Stimulated activated CD4-positive, alpha-beta T cell treated with anti-CD3 and anti-CD28 coated beads, Interleukin-4, amount 100 ng/mL, for 48 hours (primary cell): ENCODE measurements at regions not wholly inside any gene's neighbourhood (a gene's known extent, or its start where the extent isn't known, plus 50 kb on each side); places are given as distances from the start of the nearest gene placed in this dataset.
"Not testable (repeated sequence)": the region's sequence is repeated elsewhere in the genome, so short reads cannot be mapped to it uniquely, and the experiment has no call there.

Experiments
- DNase-seq, 2 donors: peaks; one replicate each; pipeline ENCODE4 v3.0.0-alpha.2; 2020; ENCODE audit warnings: low read depth in 2 of 2

GRCh38 chr11:94235772-94236171 is 68.6 kb upstream of the IZUMO1R start:
- not testable (repeated sequence) for DNase-seq

- DNase-seq = not testable (repeated sequence)
Measured at GRCh38 chr11:94236416-94236815, 68.0 kb upstream of the IZUMO1R start.

GRCh38 chr11:94237447-94238153 is 66.8 kb upstream of the IZUMO1R start:
- DNase-seq = peak in 1 of 2 donors; percentile 2

- DNase-seq = peak in 1 of 2 donors; percentile 2
Measured at GRCh38 chr11:94238154-94238735, 66.1 kb upstream of the IZUMO1R start.

- DNase-seq = not testable (repeated sequence)
Measured at GRCh38 chr11:94238774-94239173, 65.6 kb upstream of the IZUMO1R start.

- DNase-seq = no peak
Measured at GRCh38 chr11:94241896-94242295, 62.5 kb upstream of the IZUMO1R start.

GRCh38 chr11:94243571-94244515 is 60.5 kb upstream of the IZUMO1R start:
- DNase-seq = no peak

- DNase-seq = no peak
Measured at GRCh38 chr11:94245121-94245520, 59.3 kb upstream of the IZUMO1R start.

- not testable (repeated sequence) for DNase-seq
Measured at GRCh38 chr11:94248301-94248700, 56.1 kb upstream of the IZUMO1R start.

GRCh38 chr11:94254214-94254613 is 50.2 kb upstream of the IZUMO1R start:
- DNase-seq = no peak
